GM19467 (cell line): ENCODE measurements at regions not wholly inside any gene's neighbourhood (a gene's known extent, or its start where the extent isn't known, plus 50 kb on each side); places are given as distances from the start of the nearest gene placed in this dataset.

Experiments
- ATAC-seq: cut with Tn5 transposase; IDR thresholded peaks from one replicate; pipeline ENCODE4 v1.9.1; 2021; ENCODE audit warnings: mild to moderate bottlenecking, moderate library complexity; ENCODE audit not compliant: unreplicated experiment

- no peak for ATAC-seq
These were observed 187.3 kb upstream of the JAG1 start for GRCh38 chr20:10861090-10861489.

GRCh38 chr20:10861619-10862018 is 187.8 kb upstream of the JAG1 start:
- no peak for ATAC-seq

GRCh38 chr20:10863337-10864060 is 189.7 kb upstream of the JAG1 start:
- no peak for ATAC-seq

GRCh38 chr20:10864076-10864672 is 190.4 kb upstream of the JAG1 start:
- no peak for ATAC-seq

GRCh38 chr20:10868299-10868698 is 194.5 kb upstream of the JAG1 start:
- ATAC-seq = no peak

GRCh38 chr20:10873026-10873425 is 199.2 kb upstream of the JAG1 start:
- no peak for ATAC-seq

GRCh38 chr20:10875653-10876052 is 201.9 kb upstream of the JAG1 start:
- ATAC-seq = no peak

- no peak for ATAC-seq
These were observed 202.8 kb upstream of the JAG1 start for GRCh38 chr20:10876558-10876957.

GRCh38 chr20:10877342-10877741 is 203.5 kb upstream of the JAG1 start:
- ATAC-seq = no peak

- no peak for ATAC-seq
These were observed 209.4 kb upstream of the JAG1 start for GRCh38 chr20:10883166-10883565.

- ATAC-seq = no peak
These were observed 219.5 kb upstream of the JAG1 start for GRCh38 chr20:10893321-10893720.

GRCh38 chr20:10897336-10897735 is 223.5 kb upstream of the JAG1 start:
- ATAC-seq = no peak

- ATAC-seq = no peak
These were observed 224.8 kb upstream of the JAG1 start for GRCh38 chr20:10898552-10898951.

- ATAC-seq = no peak
These were observed 228.4 kb upstream of the JAG1 start for GRCh38 chr20:10902174-10902573.

- ATAC-seq = no peak
These were observed 228.9 kb upstream of the JAG1 start for GRCh38 chr20:10902576-10903282.

- ATAC-seq = no peak
These were observed 233.0 kb upstream of the JAG1 start for GRCh38 chr20:10906834-10907233.

GRCh38 chr20:10909803-10910202 is 236.0 kb upstream of the JAG1 start:
- ATAC-seq = no peak

GRCh38 chr20:10910535-10911178 is 236.9 kb upstream of the JAG1 start:
- no peak for ATAC-seq

- ATAC-seq = no peak
These were observed 237.5 kb upstream of the JAG1 start for GRCh38 chr20:10911298-10911697.

GRCh38 chr20:10915815-10916214 is 242.0 kb upstream of the JAG1 start:
- no peak for ATAC-seq

GRCh38 chr20:10916312-10916711 is 242.5 kb upstream of the JAG1 start:
- no peak for ATAC-seq

- ATAC-seq = no peak
These were observed 244.0 kb upstream of the JAG1 start for GRCh38 chr20:10917826-10918225.
